Skeletal muscle satellite cell (primary cell): ENCODE measurements at regions not wholly inside any gene's neighbourhood (a gene's known extent, or its start where the extent isn't known, plus 50 kb on each side); places are given as distances from the start of the nearest gene placed in this dataset.

Source experiments
- H3K27me3 ChIP-seq: 2 replicates; pipeline ENCODE4 v1.7.0; 2013; ENCODE audit warnings: low read length; ENCODE audit not compliant: control insufficient read depth, insufficient read depth
- H3K36me3 ChIP-seq: 2 replicates; pipeline ENCODE4 v1.7.0; 2013; ENCODE audit warnings: mild to moderate bottlenecking, control low read depth, low read length; ENCODE audit not compliant: insufficient read depth
- H3K4me1 ChIP-seq: 2 replicates; pipeline ENCODE4 v1.7.0; 2013; ENCODE audit warnings: low read length; ENCODE audit not compliant: control insufficient read depth, insufficient read depth
- H3K4me2 ChIP-seq: 2 replicates; pipeline ENCODE4 v1.7.0; 2013; ENCODE audit warnings: mild to moderate bottlenecking, low read length
- H3K4me3 ChIP-seq: 2 replicates; pipeline ENCODE4 v1.7.0; 2013; ENCODE audit warnings: low read length
- H3K9ac ChIP-seq: 2 replicates; pipeline ENCODE4 v1.7.0; 2013; ENCODE audit warnings: mild to moderate bottlenecking, low read depth, low read length, moderate library complexity
- H3K9me3 ChIP-seq: replicated peaks from 2 replicates; pipeline ENCODE4 v1.7.0; 2013; ENCODE audit warnings: mild to moderate bottlenecking, control low read depth, low read length

DNA sequence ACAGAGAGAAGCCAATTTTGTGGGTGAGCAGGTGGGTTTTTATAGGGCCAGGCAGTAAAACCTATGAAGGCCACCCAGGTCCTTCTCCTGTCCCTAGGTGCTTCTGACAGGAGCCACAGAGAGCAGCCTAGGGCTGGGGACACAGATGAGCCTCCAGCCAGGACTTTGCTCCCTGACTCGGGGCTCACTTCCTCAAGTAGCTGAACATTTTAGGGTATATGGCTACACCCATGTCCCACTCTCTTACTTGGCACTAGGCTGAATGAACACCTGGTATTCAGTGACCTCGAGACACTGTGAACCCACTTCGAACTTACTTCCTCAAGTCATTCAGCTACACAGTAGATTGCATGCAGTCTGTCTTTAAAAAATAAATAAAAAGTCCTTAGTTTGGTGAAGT is 217.3 kb downstream of the MID1IP1 start:
- H3K4me3 ChIP-seq = no peak overlapping the region
- H3K9me3 ChIP-seq = no peaks in the 10 kb centered on the region
- H3K27me3 ChIP-seq = peaks cover 15% of the 10 kb centered on the region
- no peaks in the 10 kb centered on the region for H3K36me3 ChIP-seq
- no peak overlapping the region for H3K9ac ChIP-seq
- no peak overlapping the region for H3K4me2 ChIP-seq
- H3K4me1 ChIP-seq = no peaks in the 10 kb centered on the region

DNA sequence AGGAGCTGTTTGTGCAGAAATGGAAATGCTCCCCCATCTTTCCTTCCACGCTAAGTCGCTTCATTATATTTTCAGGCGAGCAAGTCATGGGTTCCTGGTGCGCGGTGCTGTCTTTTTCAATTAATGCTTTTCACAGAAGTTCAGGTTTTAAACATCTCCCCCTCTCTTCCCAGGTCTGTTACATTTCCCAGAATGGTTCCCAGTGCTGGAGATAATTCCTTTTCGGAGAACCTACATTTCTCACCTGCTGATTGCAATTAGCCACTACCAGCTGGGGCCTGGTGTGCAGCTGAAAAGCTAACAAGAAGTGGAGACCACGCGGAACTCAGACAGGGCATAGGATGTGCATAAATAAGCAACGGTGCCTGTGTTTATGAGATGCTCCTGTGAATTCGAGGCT is 217.8 kb downstream of the MID1IP1 start:
- no peaks in the 10 kb centered on the region for H3K4me1 ChIP-seq
- H3K4me3 ChIP-seq = no peak overlapping the region
- H3K4me2 ChIP-seq = no peak overlapping the region
- H3K9ac ChIP-seq = no peak overlapping the region
- peaks cover 15% of the 10 kb centered on the region for H3K27me3 ChIP-seq
- no peaks in the 10 kb centered on the region for H3K36me3 ChIP-seq
- no peaks in the 10 kb centered on the region for H3K9me3 ChIP-seq

DNA sequence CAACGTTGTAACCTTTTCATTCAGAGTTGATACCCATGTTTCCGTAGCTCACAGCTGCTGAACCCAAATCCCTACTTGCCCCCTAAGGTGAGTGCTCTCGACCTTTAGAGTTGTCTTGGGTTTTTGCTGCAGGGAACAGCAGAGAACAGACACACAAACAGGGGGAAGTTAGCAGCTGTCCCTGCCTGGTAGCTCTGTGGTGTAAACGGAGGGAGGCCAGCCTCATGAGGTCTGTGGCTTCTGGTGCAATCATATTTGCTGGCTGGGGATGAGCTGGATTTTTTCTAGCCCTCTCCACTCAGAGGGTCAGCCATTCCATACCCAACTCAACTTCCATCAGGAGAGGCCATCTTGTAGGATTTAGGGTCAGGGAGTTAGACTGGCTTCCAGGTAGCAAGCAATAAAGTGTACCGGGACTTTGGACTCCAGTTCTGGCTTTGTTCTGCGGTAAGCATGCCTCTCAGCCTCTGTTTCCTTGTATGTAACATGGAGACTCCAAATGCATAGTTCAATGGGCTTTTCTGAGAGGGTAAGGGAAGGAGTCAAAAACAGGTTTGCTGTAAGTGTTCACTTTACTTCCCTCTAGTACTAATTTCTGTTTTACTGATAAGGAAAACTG is 218.9 kb downstream of the MID1IP1 start:
- Histone ChIP-seq H3K9ac (no peak overlapping the region), H3K4me2 (no peak overlapping the region), H3K27me3 (peaks cover 15% of the 10 kb centered on the region), H3K36me3 (no peaks in the 10 kb centered on the region), H3K4me1 (no peaks in the 10 kb centered on the region), H3K9me3 (no peaks in the 10 kb centered on the region), H3K4me3 (no peak overlapping the region)

DNA sequence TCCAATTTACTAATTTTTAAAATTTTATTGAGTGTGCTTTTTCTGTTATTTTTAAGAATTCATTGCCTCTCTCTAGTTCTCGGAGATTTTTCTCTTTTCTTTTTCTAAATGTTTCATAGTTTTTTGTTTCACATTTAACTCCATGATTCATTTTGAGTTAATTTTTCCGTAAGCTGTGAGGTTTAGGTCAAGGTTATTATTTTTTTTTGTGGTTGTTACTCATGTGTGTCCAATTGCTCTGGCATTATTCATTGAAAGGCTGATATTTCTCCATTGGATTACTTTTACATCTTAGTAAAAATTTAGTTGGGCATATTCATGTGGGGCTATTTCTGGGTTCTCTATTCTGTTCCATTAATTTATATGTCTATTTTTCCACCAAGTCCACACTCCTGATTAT is 220.8 kb downstream of the MID1IP1 start:
- H3K9ac ChIP-seq = no peak overlapping the region
- no peak overlapping the region for H3K4me3 ChIP-seq
- no peaks in the 10 kb centered on the region for H3K36me3 ChIP-seq
- no peak overlapping the region for H3K4me2 ChIP-seq
- peaks cover 7% of the 10 kb centered on the region for H3K27me3 ChIP-seq
- no peaks in the 10 kb centered on the region for H3K9me3 ChIP-seq
- H3K4me1 ChIP-seq = no peaks in the 10 kb centered on the region

DNA sequence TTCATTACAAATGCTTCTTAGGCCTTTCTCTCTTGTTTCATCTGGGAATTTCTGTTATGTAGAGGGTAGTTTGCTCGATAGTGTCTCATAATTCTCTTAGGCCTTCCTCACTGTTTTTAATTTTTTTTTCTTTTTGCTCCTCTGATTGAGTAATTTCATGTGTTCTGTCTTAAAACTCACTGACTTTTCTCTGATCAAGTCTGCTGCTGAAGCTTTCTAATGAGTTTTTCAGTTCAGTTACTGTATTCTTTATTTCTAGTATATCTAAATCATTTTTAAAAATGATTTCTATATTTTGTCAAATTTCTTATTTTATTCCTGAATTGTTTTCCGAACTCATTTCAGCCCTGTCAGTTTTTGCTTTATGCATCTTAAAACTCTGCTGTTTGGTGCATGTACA is 228.0 kb downstream of the MID1IP1 start:
- Histone ChIP-seq H3K9ac (no peak overlapping the region), H3K27me3 (no peaks in the 10 kb centered on the region), H3K36me3 (no peaks in the 10 kb centered on the region), H3K4me1 (no peaks in the 10 kb centered on the region), H3K4me3 (no peak overlapping the region), H3K9me3 (no peaks in the 10 kb centered on the region), H3K4me2 (no peak overlapping the region)

DNA sequence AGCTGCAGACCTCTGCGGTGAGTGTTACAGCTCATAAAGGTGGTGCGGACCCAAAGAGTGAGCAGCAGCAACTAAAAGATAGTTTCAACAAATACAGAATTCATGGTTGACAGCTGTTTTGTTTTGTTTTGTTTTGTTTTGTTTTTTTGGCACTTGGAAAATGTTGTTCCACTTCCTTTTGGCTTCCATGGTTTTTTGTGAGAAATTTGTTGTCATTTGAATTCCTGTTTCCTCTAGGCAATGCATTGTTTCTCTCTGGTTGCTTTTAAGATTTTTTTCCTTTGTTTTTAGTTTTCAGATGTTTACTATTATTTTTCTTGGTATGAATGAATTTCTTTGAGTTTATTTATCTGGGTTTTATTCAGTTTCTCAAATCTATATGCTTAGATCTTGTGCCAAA is 229.4 kb downstream of the MID1IP1 start:
- Histone ChIP-seq H3K4me1 (no peaks in the 10 kb centered on the region), H3K4me3 (no peak overlapping the region), H3K27me3 (no peaks in the 10 kb centered on the region)

DNA sequence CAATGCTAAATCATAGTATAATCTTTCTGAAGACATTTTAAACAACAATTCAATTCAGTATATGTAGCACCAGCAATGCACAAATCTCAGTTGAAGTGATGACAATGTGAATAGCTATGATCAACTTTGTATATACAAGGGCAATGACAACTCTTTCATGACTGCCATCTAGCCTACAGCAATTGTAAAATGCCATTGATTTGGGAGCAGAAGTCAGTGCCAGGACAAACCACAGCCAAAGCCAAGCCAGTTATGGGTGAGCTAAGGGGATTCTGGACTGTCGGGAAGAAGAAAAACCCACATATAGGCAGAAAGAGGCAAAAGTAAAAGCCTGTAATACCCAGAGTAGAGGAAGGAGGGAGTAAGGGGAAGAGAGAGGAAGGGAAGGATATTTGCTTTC is 238.6 kb downstream of the MID1IP1 start:
- Histone ChIP-seq H3K4me2 (no peak overlapping the region), H3K4me1 (no peaks in the 10 kb centered on the region), H3K27me3 (peaks cover 11% of the 10 kb centered on the region), H3K9ac (no peak overlapping the region), H3K36me3 (no peaks in the 10 kb centered on the region), H3K9me3 (no peaks in the 10 kb centered on the region), H3K4me3 (no peak overlapping the region)

More for the DNA sequence above, 229.4 kb downstream of the MID1IP1 start:
- H3K4me2 ChIP-seq = no peak overlapping the region
- no peaks in the 10 kb centered on the region for H3K36me3 ChIP-seq
- H3K9me3 ChIP-seq = no peaks in the 10 kb centered on the region
- no peak overlapping the region for H3K9ac ChIP-seq

DNA sequence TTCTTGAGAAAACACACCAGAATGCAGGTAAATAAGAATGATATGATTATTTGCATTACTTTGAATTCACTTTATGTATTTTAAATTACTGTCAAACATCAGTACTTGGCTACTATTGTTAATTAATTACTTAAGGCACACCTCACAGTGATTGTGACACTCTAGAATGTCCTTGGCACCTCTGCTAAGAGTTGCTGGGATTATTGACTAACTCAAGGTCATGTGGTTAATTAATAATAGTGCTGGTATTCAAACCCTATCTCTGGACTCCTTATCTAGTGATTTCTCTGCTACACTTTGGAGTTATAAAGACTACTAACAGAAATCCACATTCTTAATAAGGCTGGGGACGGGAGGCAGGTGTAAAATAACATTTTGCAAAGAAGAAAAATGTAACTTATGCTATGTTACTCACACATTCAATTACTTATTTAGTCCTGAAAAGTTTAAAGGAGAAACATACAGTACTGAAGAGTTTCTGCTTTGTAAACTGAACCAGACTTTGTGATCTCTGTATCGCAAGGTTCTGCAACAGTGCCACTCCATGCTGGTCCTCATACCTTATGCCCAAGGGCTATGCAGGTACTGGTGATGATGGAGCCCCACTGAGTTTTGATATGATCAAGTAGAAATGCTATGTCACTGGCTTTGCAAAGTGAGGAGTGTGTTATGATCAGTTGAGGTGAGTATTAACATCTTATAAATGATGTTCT is 242.7 kb downstream of the MID1IP1 start:
- Histone ChIP-seq H3K4me2 (no peak overlapping the region), H3K4me1 (no peaks in the 10 kb centered on the region), H3K36me3 (no peaks in the 10 kb centered on the region), H3K9me3 (no peaks in the 10 kb centered on the region), H3K4me3 (no peak overlapping the region), H3K9ac (no peak overlapping the region), H3K27me3 (peaks cover 11% of the 10 kb centered on the region)

DNA sequence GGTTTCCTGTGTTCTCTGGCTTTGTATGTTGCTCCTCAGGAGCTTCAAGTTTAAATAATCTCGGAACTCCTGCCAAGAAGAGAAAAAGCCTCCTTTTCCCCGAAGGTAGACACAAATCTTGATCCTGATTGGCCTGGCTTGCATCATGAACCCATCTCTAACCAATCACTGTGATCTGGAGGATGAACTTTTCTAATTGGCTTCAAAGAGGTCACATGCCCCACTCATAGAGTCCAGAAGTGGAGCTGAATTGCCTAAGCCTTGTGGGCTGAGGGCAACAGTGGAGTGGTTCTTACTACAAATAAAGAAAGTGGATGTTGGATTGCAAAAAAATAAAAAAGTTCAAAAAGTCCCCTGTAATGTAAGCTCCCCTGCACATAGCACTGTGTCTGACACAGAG is 245.9 kb downstream of the MID1IP1 start:
- Histone ChIP-seq H3K4me3 (no peak overlapping the region), H3K4me2 (no peak overlapping the region), H3K9ac (no peak overlapping the region), H3K4me1 (no peaks in the 10 kb centered on the region), H3K27me3 (peaks cover 7% of the 10 kb centered on the region), H3K9me3 (no peaks in the 10 kb centered on the region), H3K36me3 (no peaks in the 10 kb centered on the region)

DNA sequence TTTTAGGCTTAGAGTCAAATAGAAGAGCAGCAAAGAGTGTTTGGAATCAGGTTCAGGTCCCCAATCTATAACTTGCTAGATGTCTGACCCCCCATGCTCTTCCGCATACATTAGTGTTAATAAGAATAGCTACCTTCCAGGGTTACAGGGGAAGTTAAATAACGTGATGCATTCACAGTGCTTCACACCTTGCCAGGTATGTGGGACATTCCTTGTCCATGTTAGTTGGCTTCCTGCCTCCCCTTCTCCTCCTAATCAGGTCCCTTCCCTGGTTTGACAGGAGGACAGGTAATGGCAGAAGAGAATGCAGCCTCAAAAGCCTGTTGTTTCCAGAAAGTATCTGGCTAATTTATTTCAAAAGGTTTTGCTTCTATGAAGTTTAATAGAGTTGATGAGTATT is 248.7 kb downstream of the MID1IP1 start:
- no peak overlapping the region for H3K4me2 ChIP-seq
- no peak overlapping the region for H3K9ac ChIP-seq
- no peaks in the 10 kb centered on the region for H3K9me3 ChIP-seq
- peaks cover 25% of the 10 kb centered on the region for H3K27me3 ChIP-seq
- no peaks in the 10 kb centered on the region for H3K4me1 ChIP-seq
- no peak overlapping the region for H3K4me3 ChIP-seq
- no peaks in the 10 kb centered on the region for H3K36me3 ChIP-seq

DNA sequence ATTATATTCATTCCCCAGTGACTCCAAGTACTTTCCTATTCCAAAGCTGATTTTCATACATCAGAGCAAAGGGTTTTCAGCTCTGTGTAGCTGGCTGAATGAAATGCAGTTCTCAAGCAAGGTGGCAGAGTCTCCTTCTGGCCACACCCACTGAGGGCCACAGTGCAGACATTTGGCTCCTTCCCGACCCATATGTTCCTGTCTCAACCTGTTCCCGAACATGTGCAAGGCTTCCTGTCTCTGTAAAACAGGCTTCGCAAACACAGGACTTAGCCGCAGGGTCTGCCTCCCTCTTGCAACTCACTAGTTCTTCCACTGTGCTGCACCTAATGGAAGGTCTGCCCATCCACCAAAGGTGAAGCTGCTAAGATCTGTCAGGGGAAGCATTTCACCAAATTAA is 249.2 kb downstream of the MID1IP1 start:
- Histone ChIP-seq H3K27me3 (peaks cover 25% of the 10 kb centered on the region), H3K4me2 (no peak overlapping the region), H3K4me1 (no peaks in the 10 kb centered on the region), H3K4me3 (no peak overlapping the region), H3K9me3 (no peaks in the 10 kb centered on the region), H3K36me3 (no peaks in the 10 kb centered on the region), H3K9ac (no peak overlapping the region)

DNA sequence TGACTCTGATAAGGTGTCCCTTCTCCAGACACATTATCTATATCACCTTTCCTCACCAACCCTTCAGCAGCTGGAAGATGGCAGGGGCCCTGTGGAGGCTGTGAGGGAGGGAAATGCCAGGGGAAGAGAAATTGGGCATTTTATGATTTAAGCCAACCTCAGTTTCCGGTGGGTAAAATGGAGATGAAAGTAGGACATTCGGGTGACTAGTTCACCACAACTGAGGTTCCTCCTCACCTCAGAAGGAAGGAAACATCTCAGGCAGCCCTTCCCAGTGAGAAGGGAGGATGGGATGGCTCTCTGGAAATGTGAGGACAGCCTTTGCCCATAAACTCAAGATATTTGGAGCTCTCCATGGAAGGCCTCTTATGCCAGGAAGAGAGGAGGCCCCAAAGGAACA is 251.5 kb downstream of the MID1IP1 start:
- H3K36me3 ChIP-seq = no peaks in the 10 kb centered on the region
- peaks cover 25% of the 10 kb centered on the region for H3K27me3 ChIP-seq
- H3K4me2 ChIP-seq = no peak overlapping the region
- no peak overlapping the region for H3K4me3 ChIP-seq
- no peaks in the 10 kb centered on the region for H3K4me1 ChIP-seq
- no peaks in the 10 kb centered on the region for H3K9me3 ChIP-seq
- no peak overlapping the region for H3K9ac ChIP-seq
